Hematopoietic multipotent progenitor cell treated with erythropoietin and hydrocortisone succinate and interleukin-3 and kit ligand, for 4 days (in vitro differentiated cells): ENCODE measurements at regions not wholly inside any gene's neighbourhood (a gene's known extent, or its start where the extent isn't known, plus 50 kb on each side); places are given as distances from the start of the nearest gene placed in this dataset.
"Not testable (repeated sequence)": the region's sequence is repeated elsewhere in the genome, so short reads cannot be mapped to it uniquely, and the experiment has no call there.

Experiments used
- DNase-seq: peaks from one replicate; pipeline ENCODE4 v3.0.0-alpha.2; 2015

DNA sequence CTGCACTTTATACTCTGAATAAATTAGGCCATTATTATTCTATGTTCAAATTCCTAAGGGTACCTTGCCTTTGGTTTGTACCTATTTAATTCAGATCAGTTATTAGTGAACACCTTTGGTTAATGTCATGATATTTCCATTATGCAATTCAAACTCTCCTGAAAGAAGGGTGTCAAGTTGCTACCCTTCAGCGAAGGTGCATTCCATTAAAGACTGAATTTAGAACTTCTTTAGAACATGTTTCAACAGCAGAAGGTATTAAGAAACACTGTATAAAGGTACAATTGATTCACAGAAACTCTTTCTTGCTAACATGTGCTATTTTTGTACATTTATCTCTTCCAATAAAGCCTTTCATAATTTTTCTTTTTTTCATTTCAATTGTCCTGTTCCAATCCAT, 1545.4 kb upstream of the PCDH10 start:
- no peak for DNase-seq

DNA sequence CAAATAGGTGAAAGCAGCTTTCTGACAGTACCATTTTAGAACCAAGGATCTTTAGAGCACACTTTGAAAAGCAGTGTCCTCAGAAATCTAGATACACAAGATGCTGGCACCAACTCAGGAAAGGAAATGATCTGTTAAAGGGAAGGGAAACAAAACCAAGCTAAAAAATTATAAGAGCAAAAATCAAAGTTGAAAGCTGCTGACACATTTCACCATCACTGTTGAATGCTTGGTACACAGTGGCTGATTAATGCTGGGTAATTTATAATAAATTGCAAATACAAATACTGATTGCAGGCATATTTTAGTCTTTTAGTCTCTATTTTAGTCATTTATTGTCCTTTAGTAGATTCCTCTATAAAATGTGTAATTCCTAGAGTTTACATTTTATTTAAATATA, 1540.1 kb upstream of the PCDH10 start:
- DNase-seq: no peak

DNA sequence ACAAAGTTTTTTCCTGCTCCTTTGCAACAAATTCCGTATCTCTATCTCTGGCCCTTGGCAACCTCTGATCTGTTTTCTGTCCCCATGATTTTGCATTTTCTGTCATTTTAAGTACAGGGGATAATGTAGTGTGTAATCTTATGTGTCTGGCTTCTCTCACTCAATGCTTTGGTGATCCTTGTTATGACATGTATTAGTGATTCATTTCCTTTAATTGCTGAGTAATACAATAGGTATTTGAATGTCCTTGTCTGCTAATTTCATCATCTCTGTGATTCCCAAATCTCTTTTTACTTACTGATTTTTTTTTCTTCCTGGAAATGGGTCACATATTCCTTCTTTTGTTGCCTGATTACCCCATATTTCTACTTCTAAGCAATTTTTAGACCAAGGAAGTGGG, 1538.6 kb upstream of the PCDH10 start:
- DNase-seq: not testable (repeated sequence)

DNA sequence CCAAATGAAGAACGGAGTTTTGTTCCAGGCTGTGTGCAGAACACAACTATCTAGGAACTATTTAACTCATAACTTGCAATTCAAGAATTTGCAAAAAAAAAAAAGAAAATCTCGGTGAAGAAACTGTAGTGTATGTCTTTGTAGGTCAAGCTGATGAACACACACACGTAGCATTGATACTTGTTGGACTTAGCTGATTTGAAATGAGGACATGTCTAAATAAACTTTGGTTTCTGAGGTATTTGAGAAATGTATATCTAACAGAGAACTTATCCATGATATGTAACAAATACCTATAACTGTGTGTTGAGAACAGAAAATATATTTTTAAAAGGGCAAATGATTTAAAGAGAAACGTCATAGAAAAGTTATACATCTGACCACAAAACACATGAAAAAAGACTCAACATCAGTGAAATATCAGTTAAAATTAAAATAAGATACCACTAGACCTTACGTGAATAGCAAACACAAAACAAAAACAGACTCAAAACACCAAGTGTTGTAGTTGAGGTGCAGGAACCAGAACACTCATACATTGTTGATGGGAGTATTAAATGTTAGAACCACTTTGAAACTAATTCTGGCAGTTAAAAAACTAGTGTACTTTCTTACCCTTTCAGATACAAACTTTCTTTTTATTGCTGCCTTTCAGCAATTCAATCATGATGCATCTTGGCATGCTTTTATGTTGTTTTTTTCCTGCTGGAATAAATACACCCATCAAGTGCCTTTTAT, 1535.8 kb upstream of the PCDH10 start:
- DNase-seq: no peak

DNA sequence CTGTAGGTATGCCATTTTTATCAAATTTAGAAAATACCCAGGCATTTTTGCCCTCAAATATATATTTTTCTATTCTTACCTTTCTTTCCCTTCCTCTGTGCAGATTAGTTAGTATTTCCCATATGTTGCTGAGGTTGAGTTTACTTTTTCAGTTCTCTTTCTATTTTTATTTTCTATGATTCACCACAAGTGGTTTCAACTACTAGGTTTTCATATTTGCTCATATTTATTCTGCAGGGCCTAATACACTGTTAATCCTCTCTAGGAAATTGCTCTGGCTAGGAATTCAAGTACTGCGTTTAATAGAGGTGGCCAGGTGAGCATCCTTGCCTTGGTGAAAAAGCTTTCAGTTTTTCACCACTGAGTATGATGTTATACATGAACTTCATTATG, 1535.3 kb upstream of the PCDH10 start:
- no peak for DNase-seq

DNA sequence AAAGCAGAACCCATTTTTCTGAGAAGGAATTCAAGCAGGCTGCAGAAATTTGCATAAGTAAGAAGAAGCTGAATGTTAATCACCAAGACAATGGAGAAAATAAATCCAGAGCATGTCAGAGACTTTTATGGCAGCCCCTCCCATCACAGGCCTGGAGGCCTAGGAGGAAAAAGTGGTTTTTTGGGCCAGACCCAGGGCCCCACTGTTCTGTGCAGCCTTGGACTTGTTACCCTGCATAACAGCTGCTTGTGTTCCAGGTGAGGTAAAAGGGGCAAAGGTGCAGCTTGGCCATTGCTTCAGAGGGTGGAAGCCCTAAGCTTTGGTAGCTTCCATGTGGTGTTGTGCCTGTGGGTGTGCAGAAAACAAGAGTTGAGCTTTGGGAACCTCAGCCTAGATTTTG, 1516.2 kb upstream of the PCDH10 start:
- no peak for DNase-seq

DNA sequence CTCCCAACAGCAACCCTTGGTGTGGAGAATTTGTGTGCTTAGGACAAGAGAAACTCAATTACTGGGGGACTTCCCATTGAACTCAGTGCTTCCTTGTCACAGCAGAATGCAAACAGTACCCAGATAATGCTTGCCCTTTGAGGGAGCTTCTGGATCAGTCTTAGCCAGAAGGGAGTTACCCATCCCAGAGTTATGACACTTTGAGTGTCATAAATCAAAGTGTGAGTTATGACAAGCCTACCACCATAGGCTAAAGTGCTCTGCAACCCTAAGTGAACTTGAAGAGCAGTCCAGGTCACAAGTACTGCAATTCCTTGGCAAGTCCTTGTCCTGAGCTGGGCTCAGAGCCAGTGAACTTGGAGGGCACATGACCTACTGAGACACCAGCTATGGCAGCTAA, 1513.9 kb upstream of the PCDH10 start:
- DNase-seq: no peak

DNA sequence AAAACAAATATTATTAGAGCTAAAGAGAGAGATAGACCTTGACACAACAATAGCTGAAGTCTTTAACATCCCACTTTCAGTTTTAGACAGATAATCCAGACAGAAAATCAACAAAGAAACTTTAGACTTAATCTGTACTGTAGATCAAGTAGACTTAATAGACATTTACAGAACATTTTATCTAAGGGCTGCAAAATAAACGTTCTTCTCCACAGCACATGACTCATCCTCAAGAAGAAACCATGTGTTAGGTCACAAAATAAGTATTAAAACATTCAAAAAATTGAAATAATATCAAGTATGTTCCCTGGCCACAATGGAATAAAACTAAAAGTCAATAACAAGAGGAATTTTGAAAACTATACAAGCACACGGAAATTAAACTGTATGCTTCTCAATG, 1510.3 kb upstream of the PCDH10 start:
- no peak for DNase-seq

DNA sequence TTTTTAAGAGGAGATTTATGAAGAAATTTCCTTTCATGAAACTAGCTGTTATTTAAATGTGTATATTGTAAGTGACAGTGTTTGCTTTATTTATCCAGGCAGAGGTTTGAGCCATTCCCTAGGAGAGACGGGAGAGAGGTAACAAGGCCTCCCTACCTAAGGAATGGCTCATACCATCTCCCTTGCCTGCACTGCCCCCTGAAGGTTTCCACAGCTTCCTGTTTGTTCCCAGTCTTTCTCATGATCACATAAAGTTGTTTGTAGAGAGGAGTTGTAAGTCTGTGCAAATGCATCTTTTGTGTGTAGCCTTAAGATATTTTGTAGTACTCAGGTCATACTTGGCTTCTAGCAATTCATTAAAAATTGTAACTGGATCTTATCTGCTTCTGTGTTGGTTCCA, 1504.5 kb upstream of the PCDH10 start:
- DNase-seq: no peak

DNA sequence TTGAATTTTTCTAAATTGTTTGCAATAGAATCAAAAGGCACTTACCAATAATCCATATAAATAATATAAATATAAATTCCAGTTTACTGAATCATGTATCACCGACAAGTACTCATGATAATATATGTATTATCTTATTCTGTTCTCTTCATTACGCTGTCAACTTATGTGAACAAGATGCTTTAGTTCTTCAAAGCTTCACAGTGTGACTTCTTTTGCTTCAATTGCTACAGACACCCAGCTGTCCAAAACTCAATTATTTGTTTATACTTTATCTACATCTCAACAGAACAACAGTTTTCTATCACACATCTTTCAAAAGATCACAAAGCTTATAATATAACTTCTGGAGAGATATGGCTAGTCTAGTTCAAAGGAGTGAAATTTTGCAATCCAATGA, 1499.9 kb upstream of the PCDH10 start:
- DNase-seq: no peak

DNA sequence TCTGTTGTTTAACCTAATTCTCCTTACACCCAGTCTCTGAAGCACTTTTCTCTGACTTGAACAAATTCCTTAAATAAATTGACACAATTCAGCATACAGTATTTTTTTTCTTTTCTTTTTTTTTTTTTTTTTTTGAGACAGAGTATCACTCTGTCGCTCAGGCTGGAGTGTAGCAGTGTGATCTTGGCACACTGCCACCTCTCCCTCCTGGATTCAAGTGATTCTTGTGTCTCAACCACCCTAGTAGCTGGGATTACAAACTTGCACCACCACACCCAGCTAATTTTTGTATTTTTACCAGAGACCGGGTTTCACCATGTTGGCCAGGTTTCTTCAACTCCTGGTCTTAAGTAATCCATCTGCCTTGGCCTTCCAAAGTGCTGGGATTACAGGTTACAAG, 1498.1 kb upstream of the PCDH10 start:
- DNase-seq: no peak

DNA sequence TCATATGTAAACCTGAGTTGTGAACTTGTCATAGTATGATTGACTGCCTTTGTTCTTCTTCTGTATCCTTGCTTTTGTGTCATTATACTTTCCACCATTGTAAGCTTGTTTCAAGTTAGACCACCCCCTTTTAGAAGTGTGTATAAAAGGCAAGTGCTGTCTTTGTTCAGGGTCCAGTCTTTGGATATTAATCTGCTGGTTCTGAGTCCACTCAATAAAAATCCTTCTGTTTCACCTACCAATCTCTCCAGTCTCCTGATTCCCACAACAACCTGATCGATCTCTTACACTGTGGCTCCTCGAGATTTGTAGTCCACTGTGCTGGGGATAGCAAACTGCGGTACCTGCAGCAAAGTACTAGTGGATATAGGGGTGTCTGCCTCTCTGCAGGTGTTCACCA, 1465.8 kb upstream of the PCDH10 start:
- not testable (repeated sequence) for DNase-seq

DNA sequence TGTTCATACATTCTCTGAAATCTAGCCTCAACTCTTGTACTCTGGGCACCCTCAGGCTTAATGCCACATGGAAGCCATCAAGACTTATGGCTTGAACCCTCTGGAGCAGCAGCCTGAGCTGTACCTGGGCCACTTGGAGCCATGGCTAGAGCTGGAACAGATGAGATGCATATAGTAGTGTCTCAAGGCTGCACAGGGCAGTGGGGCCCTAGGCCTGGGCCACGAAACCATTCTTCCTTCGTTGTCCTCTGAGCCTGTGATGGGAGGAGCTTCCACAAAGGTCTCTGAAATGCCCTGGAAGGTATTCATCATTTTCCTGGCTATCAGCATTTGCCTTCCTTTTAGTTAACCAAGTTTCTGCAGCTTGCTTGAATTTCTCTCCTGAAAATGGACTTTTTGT, 1427.2 kb upstream of the PCDH10 start:
- no peak for DNase-seq

DNA sequence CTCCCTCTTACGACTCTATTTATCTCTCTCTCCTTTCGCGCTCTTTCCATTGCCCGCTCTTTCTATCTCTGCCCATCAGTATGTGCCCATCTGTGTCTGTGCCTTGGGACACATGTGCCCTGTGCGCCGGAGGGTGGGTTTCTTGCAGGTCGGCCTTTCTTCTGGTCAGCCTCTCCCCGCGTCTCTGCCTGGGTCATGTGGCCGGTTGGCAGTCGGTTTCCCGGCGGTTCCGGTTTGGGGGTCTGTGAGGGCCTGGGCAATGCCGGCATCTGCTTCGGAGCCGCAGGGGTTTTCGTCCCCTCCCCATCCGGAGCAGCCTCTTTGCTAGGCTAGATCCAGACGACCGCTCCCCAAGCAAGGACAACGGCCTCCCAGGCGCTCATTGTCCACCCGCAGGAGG, 1426.0 kb upstream of the PCDH10 start:
- not testable (repeated sequence) for DNase-seq

DNA sequence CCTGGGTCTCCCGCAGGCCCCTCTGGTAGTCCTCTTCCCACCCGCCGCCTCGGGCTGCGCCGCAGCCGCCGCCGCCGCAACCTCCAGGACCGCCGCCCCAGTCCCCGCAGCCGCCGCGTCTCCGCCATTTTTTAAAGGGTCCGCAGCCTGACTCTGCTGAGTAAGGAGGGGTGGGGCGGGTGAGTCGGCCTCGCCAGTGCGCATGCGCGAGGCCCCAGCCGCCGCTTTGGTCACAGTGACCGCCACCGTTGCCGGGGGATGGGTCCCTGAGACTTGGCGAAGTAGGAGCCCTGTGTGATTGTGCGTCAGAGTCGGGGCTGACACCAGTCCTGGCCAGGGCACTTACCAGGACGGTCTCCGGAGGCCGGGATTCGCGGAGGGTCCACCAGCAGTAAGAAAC, 1424.2 kb upstream of the PCDH10 start:
- peak; percentile 81 for DNase-seq

DNA sequence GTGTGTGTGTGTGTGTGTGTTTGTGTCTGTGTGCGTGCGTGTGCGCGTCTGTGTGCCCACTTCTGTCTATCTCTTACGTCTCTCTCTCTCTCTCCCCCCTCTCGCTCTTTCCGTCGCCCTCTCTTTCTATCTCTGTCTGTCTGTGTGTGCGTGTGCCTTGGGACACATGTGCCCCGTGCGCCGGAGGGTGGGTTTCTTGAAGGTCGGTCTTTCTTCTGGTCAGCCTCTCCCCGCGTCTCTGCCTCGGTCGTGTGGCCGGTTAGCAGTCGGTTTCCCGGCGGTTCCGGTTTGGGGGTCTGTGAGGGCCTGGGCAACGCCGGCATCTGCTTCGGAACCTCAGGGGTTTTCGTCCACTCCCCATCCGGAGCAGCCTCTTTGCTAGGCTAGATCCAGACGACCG, 1423.6 kb upstream of the PCDH10 start:
- not testable (repeated sequence) for DNase-seq

DNA sequence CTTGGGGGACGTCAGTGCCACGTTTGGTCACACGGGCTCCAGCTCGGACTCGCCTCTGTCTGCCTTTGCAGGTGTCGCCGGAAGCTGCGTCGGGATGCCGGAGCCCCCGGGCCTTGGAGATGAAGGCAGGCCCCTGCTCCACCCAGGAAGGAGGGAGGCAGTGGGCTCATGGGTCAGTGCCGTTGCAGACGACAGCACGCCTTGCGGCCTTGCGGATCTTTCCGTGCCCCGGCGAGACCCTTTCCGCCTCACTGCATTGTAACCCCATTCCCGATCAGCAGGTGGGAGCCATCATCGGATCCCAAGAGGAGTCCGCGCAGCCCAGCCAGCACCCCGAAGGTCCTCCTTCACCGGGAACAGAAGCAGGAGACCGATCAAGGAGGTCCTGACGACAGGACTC, 1422.2 kb upstream of the PCDH10 start:
- not testable (repeated sequence) for DNase-seq

DNA sequence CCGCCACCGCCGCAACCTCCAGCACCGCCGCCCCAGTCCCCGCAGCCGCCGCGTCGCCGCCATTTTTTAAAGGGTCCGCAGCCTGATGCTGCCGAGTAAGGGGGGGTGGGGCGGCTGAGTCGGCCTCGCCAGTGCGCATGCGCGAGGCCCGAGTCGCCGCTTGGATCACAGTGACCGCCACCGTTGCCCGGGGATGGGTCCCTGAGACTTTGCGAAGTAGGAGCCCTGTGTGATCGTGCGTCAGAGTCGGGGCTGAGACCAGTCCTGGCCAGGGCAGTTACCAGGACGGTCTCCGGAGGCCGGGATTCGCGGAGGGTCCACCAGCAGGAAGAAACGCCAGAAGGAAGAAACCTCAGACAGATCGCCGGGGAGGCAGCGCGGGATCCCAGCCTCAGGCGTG, 1421.7 kb upstream of the PCDH10 start:
- DNase-seq: not testable (repeated sequence)

DNA sequence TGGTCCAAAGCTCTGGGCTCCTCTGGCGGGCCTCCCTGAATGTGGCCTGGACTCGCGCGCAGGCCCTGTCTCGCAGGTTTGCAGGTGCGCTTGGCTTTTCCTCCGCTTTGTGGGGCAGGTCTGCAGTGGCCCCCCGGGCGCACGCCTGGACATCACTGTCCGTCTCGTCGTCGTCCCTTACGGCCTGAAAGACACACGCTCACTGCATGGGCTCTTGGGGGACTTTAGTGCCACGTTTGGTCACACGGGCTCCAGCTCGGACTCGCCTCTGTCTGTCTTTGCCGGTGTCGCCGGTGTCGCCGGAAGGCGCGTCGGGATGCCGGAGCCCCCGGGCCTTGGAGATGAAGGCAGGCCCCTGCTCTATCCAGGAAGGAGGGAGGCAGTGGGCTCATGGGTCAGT, 1419.9 kb upstream of the PCDH10 start:
- DNase-seq: not testable (repeated sequence)

DNA sequence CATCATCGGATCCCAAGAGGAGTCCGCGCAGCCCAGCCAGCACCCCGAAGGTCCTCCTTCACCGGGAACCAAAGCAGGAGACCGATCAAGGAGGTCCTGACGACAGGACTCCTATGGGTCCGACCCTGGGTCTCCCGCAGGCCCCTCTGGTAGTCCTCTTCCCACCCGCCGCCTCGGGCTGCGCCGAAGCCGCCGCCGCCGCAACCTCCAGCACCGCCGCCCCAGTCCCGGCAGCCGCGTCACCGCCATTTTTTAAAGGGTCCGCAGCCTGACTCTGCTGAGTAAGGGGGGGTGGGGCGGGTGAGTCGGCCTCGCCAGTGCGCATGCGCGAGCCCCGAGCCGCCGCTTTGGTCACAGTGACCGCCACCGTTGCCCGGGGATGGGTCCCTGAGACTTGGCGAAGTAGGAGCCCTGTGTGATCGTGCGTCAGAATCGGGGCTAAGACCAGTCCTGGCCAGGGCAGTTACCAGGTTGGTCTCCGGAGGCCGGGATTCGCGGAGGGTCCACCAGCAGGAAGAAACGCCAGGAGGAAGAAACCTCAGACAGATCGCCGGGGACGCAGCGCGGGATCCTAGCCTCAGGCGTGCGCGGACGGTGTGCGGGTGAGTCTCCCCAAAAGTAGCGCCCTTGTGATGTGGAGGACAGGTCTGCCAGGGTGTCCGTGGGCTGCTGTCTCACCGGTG, 1419.2 kb upstream of the PCDH10 start:
- not testable (repeated sequence) for DNase-seq

DNA sequence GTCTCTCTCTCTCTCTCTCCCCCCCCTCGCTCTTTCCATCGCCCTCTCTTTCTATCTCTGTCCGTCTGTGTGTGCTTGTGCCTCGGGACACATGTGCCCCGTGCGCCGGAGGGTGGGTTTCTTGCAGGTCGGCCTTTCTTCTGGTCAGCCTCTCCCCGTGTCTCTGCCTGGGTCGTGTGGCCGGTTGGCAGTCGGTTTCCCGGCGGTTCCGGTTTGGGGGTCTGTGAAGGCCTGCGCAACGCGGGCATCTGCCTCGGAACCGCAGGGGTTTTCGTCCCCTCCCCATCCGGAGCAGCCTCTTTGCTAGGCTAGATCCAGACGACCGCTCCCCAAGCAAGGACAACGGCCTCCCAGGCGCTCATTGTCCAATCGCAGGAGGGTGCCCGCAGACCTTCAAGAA, 1418.5 kb upstream of the PCDH10 start:
- not testable (repeated sequence) for DNase-seq

DNA sequence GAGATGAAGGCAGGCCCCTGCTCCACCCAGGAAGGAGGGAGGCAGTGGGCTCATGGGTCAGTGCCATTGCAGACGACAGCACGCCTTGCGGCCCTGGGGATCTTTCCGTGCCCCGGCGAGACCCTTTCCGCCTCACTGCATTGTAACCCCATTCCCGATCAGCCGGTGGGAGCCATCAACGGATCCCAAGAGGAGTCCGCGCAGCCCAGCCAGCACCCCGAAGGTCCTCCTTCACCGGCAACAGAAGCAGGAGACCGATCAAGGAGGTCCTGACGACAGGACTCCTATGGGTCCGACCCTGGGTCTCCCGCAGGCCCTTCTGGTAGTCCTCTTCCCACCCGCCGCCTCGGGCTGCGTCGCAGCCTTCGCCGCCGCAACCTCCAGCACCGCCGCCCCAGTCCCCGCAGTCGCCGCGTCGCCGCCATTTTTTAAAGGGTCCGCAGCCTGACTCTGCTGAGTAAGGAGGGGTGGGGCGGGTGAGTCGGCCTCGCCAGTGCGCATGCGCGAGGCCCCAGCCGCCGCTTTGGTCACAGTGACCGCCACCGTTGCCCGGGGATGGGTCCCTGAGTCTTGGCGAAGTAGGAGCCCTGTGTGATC, 1417.0 kb upstream of the PCDH10 start:
- DNase-seq: not testable (repeated sequence)

DNA sequence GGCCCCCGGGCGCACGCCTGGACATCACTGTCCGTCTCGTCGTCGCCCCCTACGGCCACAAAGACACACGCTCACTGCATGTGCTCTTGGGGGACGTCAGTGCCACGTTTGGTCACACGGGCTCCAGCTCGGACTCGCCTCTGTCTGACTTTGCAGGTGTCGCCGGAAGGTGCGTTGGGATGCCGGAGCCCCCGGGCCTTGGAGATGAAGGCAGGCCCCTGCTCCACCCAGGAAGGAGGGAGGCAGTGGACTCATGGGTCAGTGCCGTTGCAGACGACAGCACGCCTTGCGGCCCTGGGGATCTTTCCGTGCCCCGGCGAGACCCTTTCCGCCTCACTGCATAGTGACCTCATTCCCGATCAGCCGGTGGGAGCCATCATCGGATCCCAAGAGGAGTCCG, 1414.8 kb upstream of the PCDH10 start:
- not testable (repeated sequence) for DNase-seq

DNA sequence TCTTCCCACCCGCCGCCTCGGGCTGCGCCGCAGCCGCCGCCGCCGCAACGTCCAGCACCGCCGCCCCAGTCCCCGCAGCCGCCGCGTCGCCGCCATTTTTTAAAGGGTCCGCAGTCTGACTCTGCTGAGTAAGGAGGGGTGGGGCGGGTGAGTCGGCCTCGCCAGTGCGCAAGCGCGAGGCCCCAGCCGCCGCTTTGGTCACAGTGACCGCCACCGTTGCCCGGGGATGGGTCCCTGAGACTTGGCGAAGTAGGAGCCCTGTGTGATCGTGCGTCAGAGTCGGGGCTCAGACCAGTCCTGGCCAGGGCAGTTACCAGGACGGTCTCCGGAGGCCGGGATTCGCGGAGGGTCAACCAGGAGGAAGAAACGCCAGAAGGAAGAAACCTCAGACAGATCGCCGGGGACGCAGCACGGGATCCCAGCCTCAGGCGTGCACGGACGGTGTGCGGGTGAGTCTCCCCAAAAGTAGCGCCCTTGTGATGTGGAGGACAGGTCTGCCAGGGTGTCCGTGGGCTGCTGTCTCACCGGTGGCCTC, 1414.2 kb upstream of the PCDH10 start:
- DNase-seq: not testable (repeated sequence)
